Thyroid gland (tissue), 4 donors: ENCODE measurements at regions not wholly inside any gene's neighbourhood (a gene's known extent, or its start where the extent isn't known, plus 50 kb on each side); places are given as distances from the start of the nearest gene placed in this dataset.

ENCODE experiments used
- POLR2A ChIP-seq, 2 donors: fragments of 450-650 bp; IDR thresholded peaks; one replicate each; pipeline ENCODE4 v1.6.1; 2017; ENCODE audit warnings: antibody characterized with exemption in 2 of 2, mild to moderate bottlenecking in 2 of 2, moderate library complexity in 1 of 2
- TF ChIP-seq, protein P1 (sequence below), 6 experiments: fragments of 200-600 bp in 3 of 6; fragments of 450-650 bp in 3 of 6; sonication (generic) in 3 of 6; IDR thresholded peaks; one replicate each; pipeline ENCODE4 v1.5.1; 2016 to 2019; ENCODE audit warnings: antibody characterized with exemption in 6 of 6, mild to moderate bottlenecking in 2 of 6, inconsistent platforms in 1 of 6, moderate library complexity in 1 of 6

DNA sequence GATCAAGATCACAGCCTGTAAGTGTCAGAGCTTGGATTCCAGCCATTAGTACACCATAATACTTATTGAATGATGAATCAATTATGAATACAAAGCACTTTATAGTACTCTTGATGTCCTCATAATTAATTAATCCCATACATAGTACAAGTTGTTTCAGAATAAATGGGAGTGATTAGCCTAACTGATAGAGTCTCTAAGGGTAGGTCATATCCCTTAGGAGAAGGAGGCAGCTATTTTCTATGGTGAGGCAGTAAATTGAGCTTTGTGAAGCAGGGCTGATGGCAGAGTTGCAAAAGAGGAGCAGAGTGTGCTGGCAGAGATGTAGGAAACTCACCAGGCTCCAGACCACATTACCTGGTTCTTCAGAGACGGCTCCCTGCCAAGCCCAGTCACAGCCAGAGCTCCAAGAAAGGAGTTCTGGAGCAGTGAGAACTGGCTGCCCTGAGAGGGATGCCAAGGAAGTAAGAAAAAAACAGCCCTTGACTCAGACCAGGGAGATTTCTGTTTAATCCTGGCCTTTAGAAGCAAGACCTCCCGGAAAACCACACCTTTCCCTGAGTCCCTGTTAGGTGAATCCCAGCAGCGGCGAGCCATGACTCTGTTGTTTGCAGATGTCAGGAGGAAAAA, 112.9 kb downstream of the SH3TC2 start:
- TF ChIP-seq, protein P1, sequence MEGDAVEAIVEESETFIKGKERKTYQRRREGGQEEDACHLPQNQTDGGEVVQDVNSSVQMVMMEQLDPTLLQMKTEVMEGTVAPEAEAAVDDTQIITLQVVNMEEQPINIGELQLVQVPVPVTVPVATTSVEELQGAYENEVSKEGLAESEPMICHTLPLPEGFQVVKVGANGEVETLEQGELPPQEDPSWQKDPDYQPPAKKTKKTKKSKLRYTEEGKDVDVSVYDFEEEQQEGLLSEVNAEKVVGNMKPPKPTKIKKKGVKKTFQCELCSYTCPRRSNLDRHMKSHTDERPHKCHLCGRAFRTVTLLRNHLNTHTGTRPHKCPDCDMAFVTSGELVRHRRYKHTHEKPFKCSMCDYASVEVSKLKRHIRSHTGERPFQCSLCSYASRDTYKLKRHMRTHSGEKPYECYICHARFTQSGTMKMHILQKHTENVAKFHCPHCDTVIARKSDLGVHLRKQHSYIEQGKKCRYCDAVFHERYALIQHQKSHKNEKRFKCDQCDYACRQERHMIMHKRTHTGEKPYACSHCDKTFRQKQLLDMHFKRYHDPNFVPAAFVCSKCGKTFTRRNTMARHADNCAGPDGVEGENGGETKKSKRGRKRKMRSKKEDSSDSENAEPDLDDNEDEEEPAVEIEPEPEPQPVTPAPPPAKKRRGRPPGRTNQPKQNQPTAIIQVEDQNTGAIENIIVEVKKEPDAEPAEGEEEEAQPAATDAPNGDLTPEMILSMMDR (IDR thresholded peaks at IDR 0.05), result no peak
- TF ChIP-seq POLR2A (IDR thresholded peaks at IDR 0.05), result no peak
